ENCODE measurements at regions not wholly inside any gene's neighbourhood (a gene's known extent, or its start where the extent isn't known, plus 50 kb on each side); places are given as distances from the start of the nearest gene placed in this dataset.

DNA sequence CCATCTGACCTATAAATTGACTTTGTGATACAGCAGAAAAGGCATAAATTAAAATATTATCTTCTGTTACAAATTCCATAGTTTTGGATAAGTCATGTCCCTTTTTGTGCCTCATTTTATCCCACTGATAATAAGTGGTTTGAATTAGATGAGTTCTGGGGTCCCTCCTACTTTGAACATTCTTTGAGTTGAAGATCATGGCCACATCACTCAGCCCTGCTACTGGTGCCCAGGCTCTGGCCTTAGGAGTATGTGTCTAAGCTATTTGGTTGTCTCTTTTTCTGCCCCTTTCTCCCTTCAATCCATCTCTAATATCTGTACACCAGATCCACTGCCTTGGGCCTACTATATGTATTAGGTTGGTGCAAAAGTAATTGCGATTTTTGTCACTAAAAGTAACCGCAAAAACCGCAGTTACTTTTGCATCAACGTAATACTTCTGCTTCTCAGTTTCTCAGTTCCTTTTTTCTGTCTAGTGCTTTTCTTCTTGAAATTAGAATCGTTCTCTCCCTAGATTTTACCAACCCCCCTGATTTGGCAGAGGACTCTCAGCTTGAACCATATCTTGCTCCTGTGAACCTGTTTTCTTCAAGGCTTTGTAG is 362.5 kb upstream of the TNP1 start:
- Mint-ChIP-seq H3K4me1 (ENCODE audit: low read depth) (peaks cover 85% of the 10 kb centered on the region), H3K4me3 (peak overlapping the region; percentile 63; the same call in 1 of the 2 replicates), H3K36me3 (ENCODE audit: low read depth) (peaks cover 8% of the 10 kb centered on the region), H3K27me3 (ENCODE audit: insufficient read depth) (no peaks in the 10 kb centered on the region), H3K9me3 (no peaks in the 10 kb centered on the region), H3K27ac (peak overlapping the region; percentile 94)
- TF ChIP-seq, protein P1, sequence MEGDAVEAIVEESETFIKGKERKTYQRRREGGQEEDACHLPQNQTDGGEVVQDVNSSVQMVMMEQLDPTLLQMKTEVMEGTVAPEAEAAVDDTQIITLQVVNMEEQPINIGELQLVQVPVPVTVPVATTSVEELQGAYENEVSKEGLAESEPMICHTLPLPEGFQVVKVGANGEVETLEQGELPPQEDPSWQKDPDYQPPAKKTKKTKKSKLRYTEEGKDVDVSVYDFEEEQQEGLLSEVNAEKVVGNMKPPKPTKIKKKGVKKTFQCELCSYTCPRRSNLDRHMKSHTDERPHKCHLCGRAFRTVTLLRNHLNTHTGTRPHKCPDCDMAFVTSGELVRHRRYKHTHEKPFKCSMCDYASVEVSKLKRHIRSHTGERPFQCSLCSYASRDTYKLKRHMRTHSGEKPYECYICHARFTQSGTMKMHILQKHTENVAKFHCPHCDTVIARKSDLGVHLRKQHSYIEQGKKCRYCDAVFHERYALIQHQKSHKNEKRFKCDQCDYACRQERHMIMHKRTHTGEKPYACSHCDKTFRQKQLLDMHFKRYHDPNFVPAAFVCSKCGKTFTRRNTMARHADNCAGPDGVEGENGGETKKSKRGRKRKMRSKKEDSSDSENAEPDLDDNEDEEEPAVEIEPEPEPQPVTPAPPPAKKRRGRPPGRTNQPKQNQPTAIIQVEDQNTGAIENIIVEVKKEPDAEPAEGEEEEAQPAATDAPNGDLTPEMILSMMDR (IDR thresholded peaks at IDR 0.05), result no peak
- DNase-seq, result no peak

DNA sequence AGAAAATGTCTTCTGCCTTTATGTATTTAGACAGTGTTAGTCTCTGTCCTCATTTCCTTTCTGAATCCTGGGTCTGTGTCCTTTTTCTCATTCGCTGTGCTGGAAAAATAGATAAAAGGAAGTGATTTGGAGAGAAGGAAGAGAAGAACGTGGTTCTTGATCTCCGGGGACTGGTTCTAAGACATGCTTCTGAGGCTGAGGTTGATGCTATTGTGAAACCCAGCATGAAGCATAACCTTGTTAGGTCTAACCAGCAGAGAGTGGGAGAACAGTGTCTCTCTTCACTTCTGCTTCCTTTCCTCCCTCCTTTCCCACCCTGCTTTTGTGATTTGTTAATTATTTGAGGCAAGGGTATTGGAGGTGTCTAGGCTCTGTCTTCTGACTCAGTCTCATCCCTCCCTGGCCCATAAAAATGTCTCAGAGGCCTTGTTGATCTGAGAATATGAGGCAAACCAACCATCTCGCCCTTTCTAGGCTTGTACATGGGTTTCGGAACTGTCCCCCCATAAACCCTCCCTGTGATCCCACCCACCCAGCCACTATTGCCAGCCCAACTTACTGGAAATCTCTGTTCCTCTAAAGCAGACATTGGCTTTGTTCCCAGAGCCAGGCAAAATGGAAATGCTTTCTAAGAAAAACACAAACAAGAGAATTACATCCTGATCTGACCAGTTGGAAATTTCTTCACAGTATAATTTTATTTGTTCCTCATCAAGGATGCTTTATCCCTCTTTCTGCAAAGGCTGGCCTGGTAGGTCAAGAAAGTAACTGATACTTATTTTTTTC is 360.6 kb upstream of the TNP1 start:
- TF ChIP-seq, protein P1 (IDR thresholded peaks at IDR 0.05), result no peak
- Mint-ChIP-seq H3K27ac (no peak overlapping the region), H3K36me3 (ENCODE audit: low read depth) (peaks cover 8% of the 10 kb centered on the region; the same call in 1 of the 2 replicates), H3K4me3 (no peak overlapping the region), H3K27me3 (ENCODE audit: insufficient read depth) (no peaks in the 10 kb centered on the region), H3K4me1 (ENCODE audit: low read depth) (peaks cover 93% of the 10 kb centered on the region), H3K9me3 (no peaks in the 10 kb centered on the region)
- DNase-seq, result no peak

DNA sequence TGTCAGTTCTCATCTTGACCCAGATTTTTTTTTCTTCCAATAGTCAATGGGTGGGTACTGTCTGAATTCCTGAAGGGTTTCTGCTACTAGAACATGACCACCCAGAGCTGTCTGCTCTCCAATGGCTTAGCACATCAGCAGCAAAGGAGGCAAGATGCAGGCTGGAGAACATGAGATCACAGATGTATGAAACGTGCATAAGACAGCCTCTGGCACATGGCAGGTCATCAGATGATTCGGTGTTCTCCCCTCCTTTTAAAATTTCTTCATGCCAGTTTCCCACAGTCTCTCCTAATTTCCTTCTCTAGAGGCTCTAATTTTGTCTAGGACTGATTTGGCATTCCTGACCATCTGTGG is 359.3 kb upstream of the TNP1 start:
- TF ChIP-seq, protein P1 (IDR thresholded peaks at IDR 0.05), result no peak
- no peak for DNase-seq
- peaks cover 83% of the 10 kb centered on the region for H3K4me1 Mint-ChIP-seq (ENCODE audit: low read depth)
- H3K9me3 Mint-ChIP-seq, result no peaks in the 10 kb centered on the region
- H3K27me3 Mint-ChIP-seq (ENCODE audit: insufficient read depth), result no peaks in the 10 kb centered on the region
- no peak overlapping the region for H3K27ac Mint-ChIP-seq
- H3K36me3 Mint-ChIP-seq (ENCODE audit: low read depth), result peaks cover 8% of the 10 kb centered on the region; the same call in 1 of the 2 replicates
- no peak overlapping the region for H3K4me3 Mint-ChIP-seq

DNA sequence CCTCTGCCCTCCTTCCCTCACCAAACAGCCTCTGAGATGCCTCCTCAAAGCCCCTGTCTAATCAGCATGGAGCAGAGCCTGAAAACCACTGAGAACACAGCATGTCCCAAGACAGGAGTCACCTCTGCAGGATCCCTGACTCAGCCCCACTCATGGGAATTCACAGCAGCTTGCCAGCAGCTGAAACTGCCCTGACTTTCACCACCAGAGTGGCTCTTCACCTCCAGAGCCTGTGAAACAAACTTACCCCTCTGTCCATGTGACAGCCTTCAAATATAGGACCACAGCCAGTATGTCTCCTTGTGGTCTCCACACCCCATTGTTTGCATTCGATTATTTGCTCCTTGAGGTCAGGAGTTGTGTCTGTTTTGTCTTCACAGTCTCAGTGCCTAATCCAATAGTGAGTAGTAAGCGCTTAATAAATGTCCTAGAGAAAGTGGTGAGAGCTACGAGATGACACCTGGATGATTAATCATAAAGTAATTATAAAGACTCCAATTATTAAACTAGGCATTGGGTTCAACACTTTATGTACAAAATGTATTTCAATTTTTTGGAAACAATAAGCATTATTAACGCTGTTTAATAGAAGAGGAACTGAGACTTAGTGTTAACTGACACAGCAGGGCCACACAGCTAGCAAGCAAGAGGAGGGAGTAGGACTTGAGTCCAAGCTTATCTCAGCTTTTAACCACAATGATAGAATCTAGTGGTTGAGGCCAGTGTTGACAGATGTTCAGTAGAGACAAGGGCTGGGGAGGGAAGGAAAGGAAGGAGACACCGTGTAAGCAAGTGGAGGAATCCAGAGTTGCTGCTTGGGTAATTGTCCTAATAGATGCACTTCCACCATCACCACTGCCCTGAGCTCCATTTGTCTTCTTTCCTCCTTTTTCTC is 358.7 kb upstream of the TNP1 start:
- DNase-seq, result peak; percentile 51
- Mint-ChIP-seq H3K27ac (no peak overlapping the region; the same call in 1 of the 2 replicates), H3K4me1 (ENCODE audit: low read depth) (peaks cover 77% of the 10 kb centered on the region)

DNA sequence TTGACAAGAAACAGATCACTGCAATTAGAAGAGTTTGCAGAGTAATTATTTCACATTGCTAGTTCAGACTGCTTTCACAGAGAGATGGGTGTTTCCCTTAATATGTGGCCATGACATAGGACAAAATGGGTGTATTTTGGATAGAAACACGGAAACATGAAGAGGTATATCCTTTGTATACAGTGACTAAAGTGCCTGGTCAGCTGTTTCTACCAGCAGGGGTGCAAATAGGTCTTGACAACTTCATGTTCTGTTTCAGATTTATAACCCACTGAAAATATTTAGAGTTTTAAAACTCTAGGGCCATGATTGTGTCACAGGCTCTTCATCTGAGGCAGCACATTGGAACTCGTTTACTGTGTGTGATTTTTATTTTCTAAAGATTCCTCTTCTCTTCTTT is 357.1 kb upstream of the TNP1 start:
- no peak overlapping the region for H3K27ac Mint-ChIP-seq
- H3K27me3 Mint-ChIP-seq (ENCODE audit: insufficient read depth), result no peaks in the 10 kb centered on the region
- H3K36me3 Mint-ChIP-seq (ENCODE audit: low read depth), result no peaks in the 10 kb centered on the region
- no peak overlapping the region for H3K4me3 Mint-ChIP-seq
- H3K4me1 Mint-ChIP-seq (ENCODE audit: low read depth), result peaks cover 62% of the 10 kb centered on the region
- DNase-seq, result no peak
- no peaks in the 10 kb centered on the region for H3K9me3 Mint-ChIP-seq
- TF ChIP-seq, protein P1 (IDR thresholded peaks at IDR 0.05), result no peak

More for the DNA sequence above, 358.7 kb upstream of the TNP1 start:
- Mint-ChIP-seq H3K36me3 (ENCODE audit: low read depth) (peaks cover 5% of the 10 kb centered on the region; the same call in 1 of the 2 replicates), H3K27me3 (ENCODE audit: insufficient read depth) (no peaks in the 10 kb centered on the region), H3K9me3 (no peaks in the 10 kb centered on the region), H3K4me3 (no peak overlapping the region)
- TF ChIP-seq, protein P1 (IDR thresholded peaks at IDR 0.05), result no peak

Data from HFFc6 (cell line).